ENCODE measurements at regions not wholly inside any gene's neighbourhood (a gene's known extent, or its start where the extent isn't known, plus 50 kb on each side); places are given as distances from the start of the nearest gene placed in this dataset.

DNA sequence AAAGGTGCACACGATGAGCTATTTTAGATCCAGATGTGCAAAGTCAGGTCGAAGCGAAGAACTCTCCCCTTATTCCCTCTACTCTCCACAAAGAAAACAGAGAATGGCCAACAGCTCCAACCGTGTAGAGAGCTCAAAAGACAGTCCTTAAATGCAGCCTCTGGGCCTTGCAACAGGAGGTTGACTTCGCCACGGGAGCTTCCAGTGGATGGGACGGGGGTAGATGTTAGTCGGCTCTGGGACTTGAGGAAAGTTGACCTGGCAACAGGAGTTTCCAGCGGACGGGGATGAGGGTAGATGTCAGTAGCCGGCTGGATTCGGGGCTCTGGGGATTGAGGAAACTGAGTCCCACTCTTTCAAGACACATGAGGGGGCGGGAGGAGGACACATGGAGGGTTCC, 450.4 kb downstream of the BRD1 start:
- DNase-seq, result no peak
- intact Hi-C loops (cut with DNase I), result no loop called here
- no peak for TF ChIP-seq POLR2A (IDR thresholded peaks at IDR 0.05)
- 81 to 86% (median 83%) methylated on average over 13 of the region's 13 CpGs for WGBS, 4 donors
- peaks cover 0 to 34% (median 6%) of the 10 kb centered on the region in 9 donors for H3K27me3 ChIP-seq
- ATAC-seq, result no peak
- no peak overlapping the region for H3K27ac ChIP-seq
- no peaks in the 10 kb centered on the region for H3K4me1 ChIP-seq
- H3K9me3 ChIP-seq, result no peaks in the 10 kb centered on the region
- no peak overlapping the region for H3K4me3 ChIP-seq
- no peaks in the 10 kb centered on the region for H3K36me3 ChIP-seq

DNA sequence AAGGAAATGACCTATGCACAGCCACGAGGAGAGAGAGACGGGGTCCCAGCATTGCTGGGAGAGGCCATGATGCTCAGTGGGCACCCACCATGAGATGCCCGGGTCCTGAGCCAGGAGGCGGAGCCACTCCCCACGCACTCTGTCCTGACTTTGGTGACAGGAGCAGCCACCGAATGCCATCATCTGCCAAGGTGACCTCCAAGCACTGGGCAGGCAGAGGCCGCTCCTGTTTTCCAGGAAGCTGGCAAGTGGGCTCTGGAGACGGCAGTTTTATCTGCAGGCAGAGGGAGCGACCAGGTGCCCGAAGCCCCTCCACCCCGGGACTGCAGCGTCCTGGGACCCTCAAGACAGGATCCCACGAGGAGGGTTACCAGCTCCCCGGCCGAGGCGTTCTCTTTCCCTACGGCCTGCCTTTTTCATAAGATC, 453.9 kb downstream of the BRD1 start:
- intact Hi-C loops (cut with DNase I), result no loop called here
- Histone ChIP-seq H3K4me3 (no peak overlapping the region), H3K27me3 (peaks cover 0 to 45% (median 9%) of the 10 kb centered on the region in 9 donors), H3K4me1 (no peaks in the 10 kb centered on the region), H3K9me3 (no peaks in the 10 kb centered on the region), H3K36me3 (no peaks in the 10 kb centered on the region), H3K27ac (no peak overlapping the region)
- ATAC-seq, result no peak
- DNase-seq, result no peak
- 71 to 77% (median 74%) methylated on average over 15 to 17 of the region's 17 CpGs for WGBS, 4 donors
- TF ChIP-seq, protein P1, sequence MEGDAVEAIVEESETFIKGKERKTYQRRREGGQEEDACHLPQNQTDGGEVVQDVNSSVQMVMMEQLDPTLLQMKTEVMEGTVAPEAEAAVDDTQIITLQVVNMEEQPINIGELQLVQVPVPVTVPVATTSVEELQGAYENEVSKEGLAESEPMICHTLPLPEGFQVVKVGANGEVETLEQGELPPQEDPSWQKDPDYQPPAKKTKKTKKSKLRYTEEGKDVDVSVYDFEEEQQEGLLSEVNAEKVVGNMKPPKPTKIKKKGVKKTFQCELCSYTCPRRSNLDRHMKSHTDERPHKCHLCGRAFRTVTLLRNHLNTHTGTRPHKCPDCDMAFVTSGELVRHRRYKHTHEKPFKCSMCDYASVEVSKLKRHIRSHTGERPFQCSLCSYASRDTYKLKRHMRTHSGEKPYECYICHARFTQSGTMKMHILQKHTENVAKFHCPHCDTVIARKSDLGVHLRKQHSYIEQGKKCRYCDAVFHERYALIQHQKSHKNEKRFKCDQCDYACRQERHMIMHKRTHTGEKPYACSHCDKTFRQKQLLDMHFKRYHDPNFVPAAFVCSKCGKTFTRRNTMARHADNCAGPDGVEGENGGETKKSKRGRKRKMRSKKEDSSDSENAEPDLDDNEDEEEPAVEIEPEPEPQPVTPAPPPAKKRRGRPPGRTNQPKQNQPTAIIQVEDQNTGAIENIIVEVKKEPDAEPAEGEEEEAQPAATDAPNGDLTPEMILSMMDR (IDR thresholded peaks at IDR 0.05), result no peak
- no peak for TF ChIP-seq POLR2A (IDR thresholded peaks at IDR 0.05)

DNA sequence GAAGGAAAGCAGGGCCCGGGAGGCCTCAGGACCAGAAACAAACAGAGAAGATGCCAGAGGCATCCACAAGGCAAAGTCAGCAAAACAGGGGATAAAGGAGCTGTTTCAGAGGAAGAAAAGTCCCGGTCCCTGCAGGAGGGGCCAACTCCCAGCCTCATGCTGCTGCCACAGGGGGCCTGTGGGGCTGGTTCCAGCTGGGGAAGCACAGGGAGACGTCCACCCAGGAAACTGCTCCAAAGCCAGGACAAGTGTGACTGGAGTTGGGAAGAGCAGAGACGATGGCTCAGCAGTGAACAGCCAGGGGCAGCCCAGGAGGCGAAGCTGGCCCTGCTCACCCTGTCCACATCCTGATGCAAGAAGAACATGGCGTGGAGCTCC, 454.4 kb downstream of the BRD1 start:
- no peak for ATAC-seq
- H3K4me1 ChIP-seq, result no peaks in the 10 kb centered on the region
- TF ChIP-seq, protein P1 (IDR thresholded peaks at IDR 0.05), result no peak
- TF ChIP-seq POLR2A (IDR thresholded peaks at IDR 0.05), result no peak
- no peak for DNase-seq
- no peaks in the 10 kb centered on the region for H3K9me3 ChIP-seq
- H3K27me3 ChIP-seq, result peaks cover 0 to 40% (median 8%) of the 10 kb centered on the region in 9 donors
- H3K27ac ChIP-seq, result no peak overlapping the region
- H3K36me3 ChIP-seq, result no peaks in the 10 kb centered on the region
- intact Hi-C loops (cut with DNase I), result no loop called here
- no peak overlapping the region for H3K4me3 ChIP-seq
- 72 to 80% (median 76%) methylated on average over 6 of the region's 6 CpGs for WGBS, 4 donors

- no peak overlapping the region for H3K27ac ChIP-seq
- intact Hi-C loops (cut with DNase I), result no loop called here
- H3K4me3 ChIP-seq, result no peak overlapping the region
- no peaks in the 10 kb centered on the region for H3K36me3 ChIP-seq
- ATAC-seq (peak in 2 of 4 donors; percentile 12 to 29), DNase-seq (no peak)
- H3K27me3 ChIP-seq, result peaks cover 0 to 34% (median 8%) of the 10 kb centered on the region in 9 donors
- TF ChIP-seq, protein P1 (IDR thresholded peaks at IDR 0.05), result no peak
- no peak for TF ChIP-seq POLR2A (IDR thresholded peaks at IDR 0.05)
- H3K4me1 ChIP-seq, result no peaks in the 10 kb centered on the region
- WGBS, 4 donors, result 49 to 65% (median 57%) methylated on average over 17 to 20 of the region's 20 CpGs
- H3K9me3 ChIP-seq, result no peaks in the 10 kb centered on the region
Observed at GRCh38 chr22:49372530-49373288, 455.0 kb downstream of the BRD1 start.

Measured in heart left ventricle (tissue), 16 donors.